ENCODE measurements at regions not wholly inside any gene's neighbourhood (a gene's known extent, or its start where the extent isn't known, plus 50 kb on each side); places are given as distances from the start of the nearest gene placed in this dataset.
"Not testable (repeated sequence)": the region's sequence is repeated elsewhere in the genome, so short reads cannot be mapped to it uniquely, and the experiment has no call there.

DNA sequence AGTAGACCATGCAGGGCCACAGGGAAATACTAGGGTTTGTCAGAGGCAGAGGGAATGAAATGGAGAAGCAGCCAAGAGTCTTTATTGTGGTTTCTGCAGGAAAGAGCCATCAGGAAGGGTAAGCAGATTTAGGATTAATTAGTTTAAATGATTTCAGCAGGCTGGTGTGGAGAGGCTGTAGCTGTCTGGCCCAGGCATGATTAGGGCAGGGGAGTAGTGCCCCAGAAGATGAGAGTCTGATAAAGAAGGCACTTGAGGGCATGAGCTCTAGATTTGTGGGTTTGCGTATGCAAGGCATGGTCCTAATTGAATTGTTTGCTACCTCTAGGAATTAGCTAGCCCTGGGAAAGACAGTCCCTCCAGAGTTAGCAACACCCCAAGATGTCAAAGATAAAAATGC lies 484.6 kb upstream of the PLXNA2 start:
- DNase-seq, result no peak

DNA sequence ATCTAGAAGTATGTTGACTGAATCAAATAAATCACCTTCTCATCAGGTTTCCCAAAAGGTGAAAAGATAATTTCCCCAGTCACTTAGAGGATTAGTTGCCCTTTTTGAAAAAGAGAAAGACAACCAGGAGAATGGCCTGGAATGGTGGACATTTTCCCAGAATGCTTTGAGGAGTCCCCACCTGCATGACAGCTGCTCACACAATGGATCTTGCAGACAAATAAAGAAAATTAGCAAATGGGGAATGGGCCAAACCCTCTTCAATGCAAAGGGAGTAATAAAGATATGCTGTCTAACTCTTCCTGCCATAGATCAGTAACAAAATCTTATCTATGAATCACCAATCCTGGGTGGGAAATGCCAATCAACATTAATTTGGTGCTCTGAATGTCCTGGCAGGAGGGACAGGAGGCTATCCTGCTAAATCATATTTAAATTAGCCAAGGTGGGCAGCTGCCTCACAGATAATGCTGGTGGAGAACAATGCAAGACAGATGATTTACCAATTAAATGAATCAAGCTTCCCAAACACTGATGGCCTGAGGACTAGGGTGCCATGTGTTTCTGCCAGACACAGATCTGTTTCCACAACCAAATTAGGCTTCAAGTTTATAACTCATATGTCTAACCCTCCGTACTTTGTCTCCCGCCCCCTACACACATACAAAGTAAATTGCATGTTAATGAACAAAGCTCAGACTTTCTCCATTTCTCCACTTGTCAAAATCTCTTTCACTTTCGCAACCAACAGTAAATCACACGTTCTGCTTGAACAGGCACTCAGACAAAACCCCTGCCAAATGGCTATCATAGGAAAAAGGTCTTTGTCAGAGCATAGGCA lies 488.0 kb upstream of the PLXNA2 start:
- DNase-seq, result no peak

DNA sequence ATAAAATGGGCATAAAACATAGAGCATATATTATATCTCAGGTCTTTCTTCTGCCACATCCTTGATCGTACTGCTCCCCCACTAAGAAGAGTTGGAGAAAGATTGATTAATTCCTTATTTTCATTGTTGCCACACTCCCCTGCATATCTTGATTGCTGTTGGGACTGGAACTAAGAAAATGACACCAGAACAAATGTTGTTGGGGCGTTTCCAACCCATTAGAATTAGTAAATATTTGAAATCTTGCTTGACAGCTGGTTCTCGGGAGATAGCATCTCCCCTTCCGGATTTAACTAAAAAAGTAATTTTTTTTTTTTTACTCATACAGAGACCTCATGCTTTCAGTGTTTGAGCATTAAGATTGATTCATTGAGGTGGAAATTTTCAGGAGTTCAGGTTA lies 493.0 kb upstream of the PLXNA2 start:
- peak; percentile 3 for DNase-seq

DNA sequence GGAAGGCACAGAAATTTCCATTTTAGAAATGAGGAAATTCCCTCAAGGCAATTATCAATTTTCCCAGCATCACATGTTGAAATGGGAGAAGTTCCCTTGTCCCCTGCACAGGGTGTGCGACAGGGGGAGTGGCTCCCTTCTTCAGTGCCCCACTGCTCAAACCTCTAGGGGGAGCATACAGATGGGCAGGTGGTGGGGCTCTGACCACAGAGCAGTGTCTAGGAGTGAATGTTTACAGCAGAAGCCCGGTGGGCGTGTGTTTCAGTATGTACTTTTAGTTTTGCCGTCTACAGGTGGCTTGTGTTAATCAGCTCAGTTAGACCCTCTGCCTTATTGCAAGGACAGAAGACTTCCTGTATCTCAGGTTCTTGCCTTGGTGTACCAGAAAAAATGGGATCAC lies 493.7 kb upstream of the PLXNA2 start:
- no peak for DNase-seq

DNA sequence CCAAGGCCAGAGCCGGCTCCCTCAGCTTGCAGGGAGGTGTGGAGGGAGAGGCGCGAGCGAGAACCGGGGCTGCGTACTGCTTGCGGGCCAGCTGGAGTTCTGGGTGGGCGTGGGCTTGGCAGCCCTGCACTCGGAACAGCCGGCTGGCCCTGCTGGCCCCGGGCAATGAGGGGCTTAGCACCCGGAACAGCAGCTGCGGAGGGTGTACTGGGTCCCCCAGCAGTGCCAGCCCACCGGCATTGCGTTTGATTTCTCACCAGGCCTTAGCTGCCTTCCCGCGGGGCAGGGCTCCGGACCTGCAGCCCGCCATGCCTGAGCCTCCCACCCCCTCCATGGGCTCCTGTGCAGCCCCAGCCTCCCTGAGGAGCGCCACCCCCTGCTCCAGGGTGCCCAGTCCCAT lies 495.5 kb upstream of the PLXNA2 start:
- not testable (repeated sequence) for DNase-seq

DNA sequence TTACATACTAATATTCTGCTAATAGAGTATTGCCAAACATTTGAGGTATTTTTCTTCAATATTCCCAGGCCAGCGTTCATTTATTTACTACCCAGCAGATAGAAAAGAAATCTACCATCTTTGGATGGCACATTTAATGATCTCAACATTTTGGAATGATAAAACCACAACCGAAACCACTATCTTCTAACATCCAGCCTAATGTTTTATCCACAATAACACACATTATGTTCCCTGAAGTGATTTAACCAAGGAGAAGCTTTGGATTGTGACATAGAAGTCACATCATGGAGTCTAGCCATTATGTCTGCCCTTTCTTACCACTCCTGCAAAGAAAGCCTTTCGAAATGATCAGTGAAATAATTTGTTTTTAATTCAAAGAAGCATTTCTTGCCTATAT lies 497.1 kb upstream of the PLXNA2 start:
- DNase-seq, result no peak

DNA sequence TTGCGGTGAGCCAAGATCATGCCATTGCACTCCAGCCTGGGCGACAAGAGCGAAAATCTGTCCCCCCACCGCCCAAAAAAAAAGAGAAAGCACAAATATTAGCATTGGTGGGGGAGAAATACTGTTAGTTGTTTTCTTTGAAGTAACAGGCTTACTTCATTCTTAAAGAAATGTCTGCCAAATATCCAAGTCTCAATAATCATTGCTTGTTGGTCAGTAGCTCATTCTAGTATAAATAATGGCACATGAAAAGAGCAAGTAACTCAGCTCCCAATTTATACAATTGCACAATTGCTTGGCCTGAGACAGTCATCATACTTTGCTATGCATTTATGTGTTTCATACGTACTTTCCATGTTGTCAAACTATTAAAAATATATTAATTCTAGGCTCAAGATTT lies 499.2 kb upstream of the PLXNA2 start:
- DNase-seq, result no peak

DNA sequence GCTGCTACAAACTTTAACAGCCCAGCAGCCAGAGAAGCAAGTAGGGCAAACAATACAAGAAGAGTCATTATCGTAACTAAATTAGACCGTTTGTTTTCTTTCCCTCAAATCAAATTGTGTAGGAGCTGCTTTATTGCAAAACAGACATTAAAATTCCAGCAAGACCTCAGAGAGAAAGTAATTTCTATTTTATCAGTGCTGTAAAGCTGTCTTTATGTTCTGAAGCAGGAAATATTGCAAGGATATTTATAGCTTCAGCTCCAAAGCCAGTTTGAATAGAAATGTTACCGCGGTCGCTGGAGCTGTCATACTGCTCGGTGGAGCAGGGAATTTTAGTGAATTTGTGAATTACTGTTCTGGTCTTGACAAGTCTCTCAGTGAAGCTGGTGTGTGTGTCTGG lies 503.8 kb upstream of the PLXNA2 start:
- DNase-seq, result peak; percentile 2

DNA sequence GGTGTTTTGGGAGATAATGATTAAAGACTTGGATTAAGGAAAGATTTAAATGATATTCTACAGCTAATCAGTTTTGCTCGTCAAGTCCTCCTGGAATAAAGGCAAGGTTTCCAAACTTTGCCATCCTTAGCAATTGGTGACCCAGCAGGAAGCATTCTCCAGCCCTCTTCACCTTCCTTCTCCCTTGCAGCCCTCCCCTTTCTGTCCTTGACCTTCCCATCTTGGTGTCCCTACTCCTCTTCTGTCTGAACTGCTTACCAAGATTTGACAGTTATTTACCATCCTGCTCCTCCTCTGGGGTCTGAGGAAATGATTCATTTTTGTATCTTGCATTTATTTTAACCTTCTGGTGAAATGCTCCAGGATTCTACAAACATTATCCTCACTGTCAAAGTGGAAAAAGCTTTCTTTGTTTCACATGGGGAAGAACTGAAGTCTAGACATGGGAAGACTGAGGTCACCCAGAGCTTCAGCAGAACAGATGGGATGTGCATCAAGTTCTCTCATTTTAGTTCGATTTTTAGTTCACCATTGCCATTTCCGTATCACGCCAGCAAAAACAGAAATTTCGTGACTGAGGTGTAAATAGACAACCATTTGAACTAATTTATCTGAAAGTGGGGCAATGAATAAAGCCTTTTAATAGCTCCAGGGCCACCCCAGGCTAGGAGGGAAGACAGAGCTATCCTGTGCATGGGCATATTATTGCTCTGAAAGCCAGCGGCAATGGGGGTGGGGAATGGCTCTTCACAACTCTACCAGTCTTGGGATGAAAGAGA lies 504.4 kb upstream of the PLXNA2 start:
- DNase-seq, result peak; percentile 33

DNA sequence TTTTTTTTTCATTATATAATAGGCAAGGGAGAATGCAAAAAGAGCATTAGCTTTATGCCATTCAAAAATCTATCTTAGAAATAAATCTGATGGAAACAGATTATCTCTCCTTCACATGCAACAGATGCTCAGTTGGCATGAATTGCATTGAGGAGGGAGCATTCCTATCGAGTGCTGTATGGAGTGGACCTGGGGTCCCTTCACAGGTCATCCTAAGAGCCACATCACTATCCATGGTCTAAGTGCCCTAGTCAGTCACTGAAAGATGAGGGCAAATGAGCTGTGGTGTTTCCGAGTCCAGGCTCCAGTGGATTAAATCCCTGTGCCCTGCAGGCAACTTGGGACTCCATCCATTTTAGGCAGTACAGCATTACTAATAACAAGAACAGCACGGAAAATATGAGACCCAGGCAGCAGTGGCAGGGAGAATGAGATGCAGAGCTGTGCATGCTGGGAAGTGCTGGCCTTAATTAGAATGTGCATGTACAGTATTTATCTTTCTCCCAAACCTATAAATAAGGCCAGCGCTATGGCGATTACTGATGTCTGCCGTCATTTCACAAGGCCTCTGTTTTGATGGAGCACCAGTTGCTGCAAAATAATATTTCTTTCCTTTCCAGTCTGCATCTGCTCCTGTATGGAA lies 512.3 kb upstream of the PLXNA2 start:
- no peak for DNase-seq

DNA sequence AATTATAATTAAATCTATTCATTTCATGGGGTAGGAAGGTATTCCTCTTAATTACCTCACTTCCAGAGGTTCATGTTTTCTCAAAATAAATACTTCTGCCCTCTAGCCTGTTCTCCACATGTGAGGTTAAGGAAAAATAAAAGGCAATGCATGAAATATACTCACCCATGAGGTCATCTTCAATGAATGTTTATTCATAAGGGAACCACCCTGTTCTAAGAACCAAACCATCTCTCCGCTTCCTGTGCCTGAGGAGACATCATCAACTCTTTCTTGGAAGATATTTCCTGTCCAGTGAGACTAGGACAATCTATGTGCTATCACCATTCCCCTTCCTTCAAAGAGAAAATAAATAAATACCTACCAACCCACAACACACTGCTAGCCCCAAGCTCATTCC lies 513.7 kb upstream of the PLXNA2 start:
- no peak for DNase-seq

DNA sequence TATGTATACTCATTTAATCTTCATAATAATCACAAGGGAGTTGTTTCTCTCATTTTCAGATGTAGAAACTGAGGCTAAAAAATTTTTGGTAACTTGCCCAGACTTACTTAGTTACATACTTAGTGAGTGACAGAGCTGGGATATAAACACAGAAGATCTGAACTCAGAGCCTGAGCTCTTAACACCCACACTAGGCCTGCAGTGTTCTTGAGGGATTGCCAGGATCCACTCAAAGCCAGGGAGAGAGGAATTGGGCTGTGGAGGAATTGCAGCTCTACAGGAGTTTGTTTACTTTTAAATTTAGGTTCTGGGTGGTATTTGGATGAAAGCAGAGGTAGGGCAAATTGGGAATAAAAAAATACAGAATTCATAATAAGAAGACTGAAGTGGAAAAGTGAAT lies 515.1 kb upstream of the PLXNA2 start:
- DNase-seq, result no peak

DNA sequence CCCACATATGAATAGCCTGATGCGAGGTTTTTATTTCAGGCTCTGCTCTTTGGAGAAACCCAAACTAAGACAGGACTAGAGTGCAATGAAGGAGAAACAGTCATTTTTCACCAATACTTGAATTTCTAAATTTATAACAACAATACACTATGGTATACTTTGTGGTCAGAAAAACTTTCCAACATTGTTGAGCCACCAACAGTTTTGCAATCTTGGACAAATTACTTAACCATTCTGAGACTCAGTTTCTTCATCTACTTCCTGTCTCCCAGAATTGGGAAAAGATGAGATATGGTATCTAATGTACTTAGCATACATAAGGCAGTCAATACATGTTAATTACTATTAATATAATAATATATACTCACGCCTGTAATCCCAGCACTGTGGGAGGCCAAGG lies 519.8 kb upstream of the PLXNA2 start:
- no peak for DNase-seq

DNA sequence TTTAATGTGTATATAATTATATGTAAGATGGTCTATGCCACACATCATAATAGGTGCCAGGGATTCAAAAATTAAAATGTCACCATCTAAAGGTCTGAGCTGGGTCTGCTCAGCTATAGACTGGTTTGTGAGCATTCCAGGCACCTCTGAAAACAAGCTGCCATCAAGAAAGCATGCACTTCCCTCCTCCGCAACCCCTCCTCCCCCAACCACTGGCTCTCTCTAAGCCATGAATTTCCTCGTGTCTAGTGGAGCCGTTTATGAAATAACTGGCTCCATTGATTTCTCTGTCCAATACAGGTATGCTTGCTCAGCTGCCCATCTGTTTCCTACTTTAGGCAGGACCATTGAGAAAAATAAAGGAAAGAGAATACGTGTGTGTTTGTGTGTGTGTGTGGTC lies 522.6 kb upstream of the PLXNA2 start:
- DNase-seq, result no peak

DNA sequence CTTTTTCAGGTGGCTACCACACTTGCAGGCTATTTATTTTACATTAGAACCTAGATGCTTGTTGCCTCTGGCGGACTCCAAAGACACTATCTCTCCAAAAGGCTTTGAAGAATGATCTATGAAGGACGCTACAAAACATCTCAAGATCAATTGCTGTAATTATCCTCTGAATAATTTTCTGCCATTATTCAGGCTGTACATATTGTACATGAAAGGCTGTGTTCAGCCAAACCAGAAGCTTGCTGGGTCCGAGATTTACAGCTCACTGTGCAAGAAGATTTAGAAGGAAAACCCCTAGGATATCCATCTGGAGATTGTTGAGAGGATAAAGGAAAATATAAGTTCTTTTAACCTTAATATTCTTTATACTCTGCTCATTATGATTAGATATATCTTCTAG lies 523.6 kb upstream of the PLXNA2 start:
- DNase-seq, result no peak

DNA sequence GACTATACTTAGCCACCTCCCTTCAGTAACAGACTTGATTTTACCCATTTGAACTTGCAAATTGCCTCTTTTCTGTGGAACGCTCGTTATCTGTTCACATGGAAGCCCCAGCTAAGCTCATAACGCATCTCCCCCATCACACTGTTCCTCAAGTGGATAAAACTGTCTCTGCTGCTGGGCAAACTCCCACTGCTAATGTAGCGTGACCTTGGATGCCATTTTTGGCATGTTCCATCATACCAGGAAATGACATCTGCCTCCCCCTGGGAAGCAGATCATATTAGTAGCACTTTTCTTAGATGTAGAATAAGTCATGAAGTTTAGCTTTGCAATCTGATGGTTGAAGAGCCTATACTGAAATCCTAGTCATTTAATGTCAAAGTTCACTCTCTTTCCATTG lies 528.7 kb upstream of the PLXNA2 start:
- DNase-seq, result no peak

DNA sequence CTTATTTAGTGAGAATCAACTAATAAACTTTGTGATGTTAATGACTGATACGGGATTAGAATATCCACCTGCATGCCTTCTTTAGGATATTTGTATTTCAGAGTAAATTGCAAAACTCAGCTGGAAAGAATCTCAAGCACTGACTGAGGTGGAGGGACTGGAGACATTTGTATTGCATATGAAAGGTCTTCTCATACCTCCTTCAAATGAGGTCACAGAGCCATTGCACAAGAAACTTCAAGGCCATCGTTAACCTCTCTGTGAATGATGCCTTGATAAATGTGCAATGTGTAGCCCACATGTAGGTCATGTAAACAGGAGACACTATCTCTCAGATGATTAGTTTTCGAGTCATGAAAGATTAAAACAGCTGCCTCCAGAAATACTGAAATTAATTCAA lies 531.7 kb upstream of the PLXNA2 start:
- DNase-seq, result no peak

DNA sequence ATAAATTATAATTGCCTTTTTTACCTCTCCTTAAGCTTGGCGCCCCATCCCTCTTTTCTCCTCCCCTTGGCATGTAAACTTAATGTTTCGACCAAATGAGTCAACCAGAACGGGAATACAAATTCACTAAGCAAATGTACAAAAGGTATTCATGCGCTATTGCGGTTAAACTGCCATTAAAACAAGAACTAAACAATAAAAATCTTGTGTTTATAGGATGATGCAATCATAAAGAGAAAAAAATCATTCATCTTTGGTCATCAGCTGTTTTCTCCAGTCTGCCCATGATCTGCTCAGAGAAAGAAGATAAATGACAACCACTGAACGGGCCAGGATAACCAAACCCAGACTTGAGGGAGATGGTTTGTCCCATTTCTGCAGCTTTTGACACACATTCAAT lies 534.2 kb upstream of the PLXNA2 start:
- DNase-seq, result no peak

DNA sequence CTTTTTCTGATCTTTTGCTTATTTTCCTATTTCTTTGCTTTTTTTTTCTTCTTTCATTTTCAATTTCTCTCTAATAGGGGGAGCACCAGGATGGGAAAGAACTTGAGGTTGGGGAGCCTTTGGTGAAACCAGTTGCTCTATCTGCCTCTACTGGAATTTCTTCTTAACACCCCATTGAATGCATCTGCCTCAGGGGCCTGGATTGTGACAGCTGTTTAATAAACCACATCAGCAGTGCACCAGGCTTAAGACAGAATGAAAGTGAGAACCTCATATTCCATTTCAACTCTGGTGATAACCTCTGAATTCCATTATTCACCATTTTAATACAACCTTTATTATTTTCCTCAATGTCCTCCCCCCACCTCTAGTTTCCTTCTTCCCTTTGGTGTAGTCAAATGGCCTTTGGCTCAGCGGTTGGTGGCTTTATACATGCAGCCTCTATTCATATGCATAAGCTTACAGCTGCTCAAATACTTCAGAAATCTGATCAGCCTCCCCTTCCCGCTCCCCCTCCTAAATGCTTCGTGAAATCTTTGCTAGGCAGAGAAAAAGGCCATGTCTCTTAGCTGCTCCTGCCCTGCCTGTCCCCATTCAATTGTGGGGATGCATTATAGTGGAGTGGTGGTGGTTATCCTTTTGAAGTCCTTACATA lies 537.3 kb upstream of the PLXNA2 start:
- DNase-seq, result no peak

DNA sequence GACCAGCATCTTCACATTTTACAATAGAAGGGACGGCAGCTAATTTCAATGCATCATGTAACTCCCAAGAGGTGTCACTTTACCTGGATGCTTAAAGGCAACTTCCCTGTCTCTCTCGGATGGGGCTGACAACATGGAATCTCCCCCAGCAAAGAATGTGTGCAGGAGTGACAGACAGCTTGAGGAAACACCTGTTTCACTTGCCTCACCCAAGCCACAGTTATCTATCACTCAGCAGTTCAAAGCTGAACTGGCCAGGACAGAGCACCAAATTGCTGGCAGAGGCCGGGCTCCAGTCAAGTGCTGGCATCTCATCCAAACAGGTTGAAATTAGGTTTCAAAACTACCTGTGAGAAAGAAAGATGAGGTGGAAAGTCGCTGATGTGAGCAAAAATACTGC lies 538.0 kb upstream of the PLXNA2 start:
- DNase-seq, result no peak

DNA sequence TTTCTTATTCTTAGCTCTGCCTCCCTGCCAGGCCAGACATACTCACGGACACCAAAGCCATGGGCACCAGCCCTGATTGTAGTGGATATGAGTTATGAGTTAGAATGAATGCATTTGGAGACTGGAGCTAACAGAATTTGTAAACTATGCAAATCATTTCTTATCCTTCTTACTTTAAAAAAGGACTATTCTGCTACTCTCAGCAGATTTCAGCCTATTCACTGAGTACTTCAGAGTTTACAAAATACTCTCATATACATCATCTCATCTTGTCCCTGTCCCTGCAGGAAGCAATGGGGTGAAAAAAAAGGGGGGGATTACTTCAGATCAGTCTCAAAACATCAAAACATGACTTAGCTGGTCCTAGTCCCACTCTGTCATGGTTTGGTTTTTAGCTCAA lies 541.4 kb upstream of the PLXNA2 start:
- DNase-seq, result no peak

DNA sequence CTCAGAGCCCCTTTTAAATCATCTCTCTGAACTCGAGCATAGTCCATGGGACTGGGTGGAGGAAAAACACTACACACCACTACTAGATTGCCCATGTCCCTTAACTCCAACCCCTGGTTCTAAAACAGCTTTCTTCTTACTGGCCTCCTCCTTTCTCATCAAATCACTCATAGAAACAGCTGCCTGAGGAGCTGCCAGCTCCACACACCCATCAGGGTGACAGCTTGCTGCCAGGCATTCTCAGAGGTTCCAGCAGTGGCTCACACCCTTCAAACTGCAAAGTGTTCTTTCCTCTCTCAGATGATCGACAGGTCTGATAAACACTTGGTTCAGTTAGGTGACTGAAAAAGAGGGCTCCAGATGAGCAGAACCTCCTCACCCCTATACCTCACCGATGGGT lies 543.0 kb upstream of the PLXNA2 start:
- DNase-seq, result no peak

DNA sequence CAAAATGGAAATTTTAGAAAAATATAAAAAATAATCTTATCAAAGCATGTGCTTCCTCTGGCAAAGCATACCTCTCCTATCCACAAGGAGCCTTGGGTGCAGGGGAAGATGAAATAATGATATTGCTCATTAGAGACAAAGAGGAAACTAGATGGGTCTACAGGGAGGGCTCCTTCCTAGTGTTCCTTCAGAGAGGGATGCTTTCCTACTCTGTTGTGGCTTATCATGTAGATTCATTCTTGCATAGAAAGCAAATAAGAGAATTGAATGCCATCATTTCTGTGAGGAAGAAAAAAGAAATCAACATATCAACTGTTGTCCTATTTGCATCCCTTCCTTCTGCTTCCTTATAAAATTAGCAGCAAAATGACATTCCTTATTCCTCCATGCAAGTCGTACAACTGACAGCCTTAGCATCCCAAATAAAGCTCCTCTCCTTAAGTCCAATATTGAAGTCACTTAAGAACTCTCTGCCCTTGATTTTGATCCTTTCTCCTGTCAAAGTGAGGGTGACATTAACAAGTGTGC lies 543.9 kb upstream of the PLXNA2 start:
- no peak for DNase-seq

Data from right kidney (tissue), 1 donor.